Testis (tissue), 2 donors: ENCODE measurements at regions not wholly inside any gene's neighbourhood (a gene's known extent, or its start where the extent isn't known, plus 50 kb on each side); places are given as distances from the start of the nearest gene placed in this dataset.
"Not testable (repeated sequence)": the region's sequence is repeated elsewhere in the genome, so short reads cannot be mapped to it uniquely, and the experiment has no call there.

ENCODE experiments used
- DNase-seq: peaks from one replicate; pipeline ENCODE4 v3.0.0-alpha.2; 2019
- H3K27ac ChIP-seq, 2 donors: fragments of 200-600 bp; sonication (generic); one replicate each; pipeline ENCODE4 v1.5.1; 2019
- H3K27me3 ChIP-seq: fragments of 200-600 bp; sonication (generic); one replicate; pipeline ENCODE4 v1.5.1; 2019
- H3K36me3 ChIP-seq: fragments of 200-600 bp; sonication (generic); one replicate; pipeline ENCODE4 v1.5.1; 2017; ENCODE audit warnings: low read depth; ENCODE audit errors: missing control alignments
- H3K4me1 ChIP-seq: fragments of 200-600 bp; sonication (generic); one replicate; pipeline ENCODE4 v1.5.1; 2019
- H3K4me3 ChIP-seq, 2 donors: fragments of 200-600 bp; sonication (generic); one replicate each; pipeline ENCODE4 v1.5.1; 2017 to 2019
- H3K9me3 ChIP-seq: fragments of 200-600 bp; sonication (generic); one replicate; pipeline ENCODE4 v1.5.1; 2017
- CTCF ChIP-seq, 3 experiments: fragments of 450-650 bp in 2 of 3; fragments of 200-600 bp in 1 of 3; sonication (generic) in 1 of 3; IDR thresholded peaks; one replicate each; pipeline ENCODE4 v1.5.1; 2016 to 2019; ENCODE audit warnings: antibody characterized with exemption in 3 of 3, mild to moderate bottlenecking in 2 of 3, moderate library complexity in 1 of 3
- POLR2A ChIP-seq: fragments of 450-650 bp; IDR thresholded peaks from one replicate; pipeline ENCODE4 v1.6.1; 2017; ENCODE audit warnings: antibody characterized with exemption, mild to moderate bottlenecking, moderate library complexity
- WGBS, 2 donors: methylation state at CpG; one replicate each; pipeline ENCODE4 v1.1.5; 2018; 5-methylcytosine and 5-hydroxymethylcytosine counted together
- intact Hi-C: fragments of 100-400 bp; cut with DNase I; formaldehyde crosslinking; loops from one replicate; pipeline ENCODE4 v1.15.1; 2023; ENCODE audit warnings: low total_unique reads

- DNase-seq = no peak
- no peaks in the 10 kb centered on the region for H3K36me3 ChIP-seq
- no peaks in the 10 kb centered on the region for H3K27me3 ChIP-seq
- 80 to 84% methylated on average over 6 of the region's 6 CpGs for WGBS, 2 donors
- no peaks in the 10 kb centered on the region for H3K4me1 ChIP-seq
- intact Hi-C loops = no loop called here
- H3K9me3 ChIP-seq = no peaks in the 10 kb centered on the region
- TF ChIP-seq CTCF (IDR thresholded peaks at IDR 0.05) (no peak), POLR2A (no peak)
- no peak overlapping the region for H3K27ac ChIP-seq
- no peak overlapping the region for H3K4me3 ChIP-seq
Observed at GRCh38 chr10:52491246-52491995, 177.3 kb downstream of the DKK1 start.

DNA sequence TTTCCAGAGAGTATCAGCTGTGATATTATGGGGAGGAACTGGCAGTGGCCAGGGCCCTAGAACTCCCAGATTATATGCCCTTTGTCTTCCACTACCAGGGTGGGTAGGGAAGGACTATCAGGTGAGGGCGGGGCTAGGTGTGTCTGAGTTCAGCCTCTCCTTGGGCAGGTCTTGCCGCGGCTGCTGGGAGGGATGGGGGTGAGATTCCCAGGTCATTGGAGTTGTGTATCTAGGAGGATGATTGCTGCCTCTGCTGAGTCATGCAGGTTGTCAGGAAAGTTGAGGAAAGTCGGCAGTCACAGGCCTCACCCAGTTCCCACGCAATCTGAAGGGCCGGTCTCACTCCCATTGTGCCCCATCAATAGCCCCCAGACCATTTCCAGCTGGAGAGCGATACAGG lies 185.2 kb downstream of the DKK1 start:
- Histone ChIP-seq H3K36me3 (no peaks in the 10 kb centered on the region), H3K4me3 (no peak overlapping the region), H3K4me1 (no peaks in the 10 kb centered on the region), H3K27ac (no peak overlapping the region), H3K27me3 (no peaks in the 10 kb centered on the region), H3K9me3 (no peaks in the 10 kb centered on the region)
- TF ChIP-seq CTCF (IDR thresholded peaks at IDR 0.05) (no peak), POLR2A (no peak)
- WGBS, 2 donors = 84 to 95% methylated on average over 4 to 7 of the region's 7 CpGs
- DNase-seq = no peak
- intact Hi-C loops = no loop called here

- no peaks in the 10 kb centered on the region for H3K4me1 ChIP-seq
- no peaks in the 10 kb centered on the region for H3K36me3 ChIP-seq
- WGBS, 2 donors = 81 to 87% methylated on average over 3 of the region's 3 CpGs
- no peak for DNase-seq
- no peak overlapping the region for H3K4me3 ChIP-seq
- TF ChIP-seq POLR2A (no peak), CTCF (IDR thresholded peaks at IDR 0.05) (no peak)
- no peak overlapping the region for H3K27ac ChIP-seq
- intact Hi-C loops = no loop called here
- no peaks in the 10 kb centered on the region for H3K27me3 ChIP-seq
- no peaks in the 10 kb centered on the region for H3K9me3 ChIP-seq
Observed at GRCh38 chr10:52500476-52500875, 186.4 kb downstream of the DKK1 start.

- 79 to 85% methylated on average over 2 of the region's 2 CpGs for WGBS, 2 donors
- no peaks in the 10 kb centered on the region for H3K27me3 ChIP-seq
- H3K36me3 ChIP-seq = no peaks in the 10 kb centered on the region
- no peak overlapping the region for H3K4me3 ChIP-seq
- intact Hi-C loops = no loop called here
- no peak for TF ChIP-seq CTCF (IDR thresholded peaks at IDR 0.05)
- no peak for TF ChIP-seq POLR2A
- H3K4me1 ChIP-seq = no peaks in the 10 kb centered on the region
- no peaks in the 10 kb centered on the region for H3K9me3 ChIP-seq
- DNase-seq = no peak
- H3K27ac ChIP-seq = no peak overlapping the region
Observed at GRCh38 chr10:52502237-52502636, 188.2 kb downstream of the DKK1 start.

DNA sequence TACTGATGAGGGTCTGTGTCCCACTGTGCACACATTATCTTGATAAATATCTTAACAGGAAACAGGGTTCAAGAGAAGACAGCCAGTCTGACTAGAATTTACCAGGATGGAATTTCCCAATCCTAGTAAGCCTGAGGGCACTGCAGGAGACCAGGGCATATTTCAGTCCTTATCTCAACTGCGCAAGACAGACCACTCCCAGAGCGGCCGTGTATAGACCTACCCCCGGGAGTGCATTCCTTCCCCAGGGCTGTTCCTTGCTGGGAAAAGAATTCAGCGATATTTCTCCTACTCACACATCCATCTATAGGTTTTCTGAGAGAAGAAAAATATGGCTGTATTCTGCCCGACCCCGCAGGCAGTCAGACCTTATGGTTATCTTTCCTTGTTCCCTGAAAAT lies 191.3 kb downstream of the DKK1 start:
- 85 to 86% methylated on average over 7 of the region's 7 CpGs for WGBS, 2 donors
- H3K9me3 ChIP-seq, intact Hi-C loops, H3K27ac ChIP-seq, H3K36me3 ChIP-seq, H3K4me3 ChIP-seq, H3K27me3 ChIP-seq, H3K4me1 ChIP-seq, DNase-seq: not testable (repeated sequence)
